ENCODE measurements at regions not wholly inside any gene's neighbourhood (a gene's known extent, or its start where the extent isn't known, plus 50 kb on each side); places are given as distances from the start of the nearest gene placed in this dataset.

GRCh38 chr21:36596174-36596573 is 102.7 kb upstream of the SIM2 start:
- CTCF ChIA-PET: interaction anchor here (0.6 to 1.3 kb wide), 4 partner anchors 10 to 174 kb away, joined by 3 to 5 read pairs (median 4); no protein-coding TSS in a partner anchor
- POLR2A ChIA-PET: no interaction called here
- no peak overlapping the region for H3K4me3 ChIP-seq (ENCODE audit: low read depth, low read length)
- TF ChIP-seq ZNF837 (tag by site-specific recombination; IDR thresholded peaks at IDR 0.05) (no peak), SCRT2 (tag by site-specific recombination; IDR thresholded peaks at IDR 0.05) (peak; percentile 67), ZNF423 (tag by site-specific recombination; IDR thresholded peaks at IDR 0.05) (no peak), ZNF518A (tag by site-specific recombination; conservative IDR thresholded peaks at IDR 0.05; ENCODE audit: low read depth) (no peak), ATF2 (tag by site-specific recombination; IDR thresholded peaks at IDR 0.05; ENCODE audit: low read depth) (0 out of 2 replicates have a peak, but pooled peaks have one; percentile 41), ZNF404 (tag by site-specific recombination; IDR thresholded peaks at IDR 0.05) (no peak), ZNF341 (tag by site-specific recombination; IDR thresholded peaks at IDR 0.05; ENCODE audit: low read depth) (peak; percentile 43; the same call in 1 of the 2 replicates), ZNF830 (tag by site-specific recombination; IDR thresholded peaks at IDR 0.05; ENCODE audit: low read depth) (no peak), YY2 (tag by site-specific recombination; IDR thresholded peaks at IDR 0.05) (no peak)
- H3K36me3 ChIP-seq (ENCODE audit: control insufficient read depth in 2 of 2, insufficient read depth in 1 of 2, low read length in 2 of 2): no peaks in the 10 kb centered on the region
- no peaks in the 10 kb centered on the region for H3K9me3 ChIP-seq (ENCODE audit: control insufficient read depth, insufficient read depth, low read depth, low read length)
- H3K27ac ChIP-seq (ENCODE audit: extremely low read depth, low read depth, low read length): no peak overlapping the region
- no peaks in the 10 kb centered on the region for H3K4me1 ChIP-seq (ENCODE audit: control insufficient read depth, insufficient read depth, low read length)

- H3K36me3 ChIP-seq (ENCODE audit: control insufficient read depth in 2 of 2, insufficient read depth in 1 of 2, low read length in 2 of 2): no peaks in the 10 kb centered on the region
- CTCF ChIA-PET: interaction anchor here (0.6 to 1.2 kb wide), 2 partner anchors 29 to 47 kb away, joined by 3 read pairs; no protein-coding TSS in a partner anchor
- TF ChIP-seq ZNF248 (tag by site-specific recombination; IDR thresholded peaks at IDR 0.05): no peak
- TF ChIP-seq ZNF518A (tag by site-specific recombination; conservative IDR thresholded peaks at IDR 0.05; ENCODE audit: low read depth): no peak
- no peak for TF ChIP-seq HOXA7 (CRISPR knock-in tag; IDR thresholded peaks at IDR 0.05; ENCODE audit: borderline replicate concordance)
- no peak for TF ChIP-seq ZNF266 (tag by site-specific recombination; IDR thresholded peaks at IDR 0.05; ENCODE audit: low read depth)
- no peak for TF ChIP-seq PRDM1 (tag by site-specific recombination; IDR thresholded peaks at IDR 0.05)
- TF ChIP-seq ZNF274 (IDR thresholded peaks at IDR 0.05; ENCODE audit: low read length): no peak
- TF ChIP-seq ZNF274 (tag by site-specific recombination; IDR thresholded peaks at IDR 0.05; ENCODE audit: borderline replicate concordance): no peak
- no peak for TF ChIP-seq SCRT1 (tag by site-specific recombination; IDR thresholded peaks at IDR 0.05; ENCODE audit: borderline replicate concordance)
- TF ChIP-seq ZNF843 (tag by site-specific recombination; IDR thresholded peaks at IDR 0.05): no peak
- no peak for TF ChIP-seq ZNF639 (tag by site-specific recombination; IDR thresholded peaks at IDR 0.05)
- TF ChIP-seq ZNF394 (tag by site-specific recombination; IDR thresholded peaks at IDR 0.05; ENCODE audit: borderline replicate concordance): no peak
Observed at GRCh38 chr21:36601362-36601761, 97.6 kb upstream of the SIM2 start.

More at GRCh38 chr21:36601362-36601761, 97.6 kb upstream of the SIM2 start:
- no peaks in the 10 kb centered on the region for H3K9me3 ChIP-seq (ENCODE audit: control insufficient read depth, insufficient read depth, low read depth, low read length)
- POLR2A ChIA-PET: no interaction called here
- no peak overlapping the region for H3K4me3 ChIP-seq (ENCODE audit: low read depth, low read length)
- H3K27ac ChIP-seq (ENCODE audit: extremely low read depth, low read depth, low read length): no peak overlapping the region
- no peaks in the 10 kb centered on the region for H3K4me1 ChIP-seq (ENCODE audit: control insufficient read depth, insufficient read depth, low read length)

All from HEK293 (cell line).